ENCODE measurements at regions not wholly inside any gene's neighbourhood (a gene's known extent, or its start where the extent isn't known, plus 50 kb on each side); places are given as distances from the start of the nearest gene placed in this dataset.

GRCh38 chr13:23984546-23984945, 87.2 kb upstream of the C1QTNF9B start:
- Histone ChIP-seq H2AFZ (ENCODE audit: low read depth, low read length) (no peak overlapping the region), H3K4me1 (ENCODE audit: low read length) (no peaks in the 10 kb centered on the region), H3K4me2 (ENCODE audit: low read length) (no peak overlapping the region), H4K20me1 (ENCODE audit: insufficient read depth, low read length) (no peaks in the 10 kb centered on the region), H3K9ac (ENCODE audit: low read length) (no peak overlapping the region), H3K27ac (ENCODE audit: low read length) (no peak overlapping the region), H3K79me2 (ENCODE audit: low read length) (no peaks in the 10 kb centered on the region), H3K4me3 (ENCODE audit: low read length) (no peak overlapping the region), H3K9me3 (ENCODE audit: insufficient read depth, low read length) (no peaks in the 10 kb centered on the region), H3K36me3 (replicated peaks; ENCODE audit: low read depth, low read length) (no peaks in the 10 kb centered on the region), H3K27me3 (ENCODE audit: low read depth, low read length) (peaks cover 4% of the 10 kb centered on the region; the same call in 1 of the 2 replicates)
- TF ChIP-seq, protein P1, sequence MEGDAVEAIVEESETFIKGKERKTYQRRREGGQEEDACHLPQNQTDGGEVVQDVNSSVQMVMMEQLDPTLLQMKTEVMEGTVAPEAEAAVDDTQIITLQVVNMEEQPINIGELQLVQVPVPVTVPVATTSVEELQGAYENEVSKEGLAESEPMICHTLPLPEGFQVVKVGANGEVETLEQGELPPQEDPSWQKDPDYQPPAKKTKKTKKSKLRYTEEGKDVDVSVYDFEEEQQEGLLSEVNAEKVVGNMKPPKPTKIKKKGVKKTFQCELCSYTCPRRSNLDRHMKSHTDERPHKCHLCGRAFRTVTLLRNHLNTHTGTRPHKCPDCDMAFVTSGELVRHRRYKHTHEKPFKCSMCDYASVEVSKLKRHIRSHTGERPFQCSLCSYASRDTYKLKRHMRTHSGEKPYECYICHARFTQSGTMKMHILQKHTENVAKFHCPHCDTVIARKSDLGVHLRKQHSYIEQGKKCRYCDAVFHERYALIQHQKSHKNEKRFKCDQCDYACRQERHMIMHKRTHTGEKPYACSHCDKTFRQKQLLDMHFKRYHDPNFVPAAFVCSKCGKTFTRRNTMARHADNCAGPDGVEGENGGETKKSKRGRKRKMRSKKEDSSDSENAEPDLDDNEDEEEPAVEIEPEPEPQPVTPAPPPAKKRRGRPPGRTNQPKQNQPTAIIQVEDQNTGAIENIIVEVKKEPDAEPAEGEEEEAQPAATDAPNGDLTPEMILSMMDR (IDR thresholded peaks at IDR 0.05; ENCODE audit: low read depth, low read length), result no peak
- TF ChIP-seq EZH2phosphoT487 (IDR thresholded peaks at IDR 0.05; ENCODE audit: low read depth), result no peak

GRCh38 chr13:23985060-23985459, 87.8 kb upstream of the C1QTNF9B start:
- Histone ChIP-seq H3K9ac (ENCODE audit: low read length) (no peak overlapping the region), H3K27ac (ENCODE audit: low read length) (no peak overlapping the region), H3K4me3 (ENCODE audit: low read length) (no peak overlapping the region), H3K4me1 (ENCODE audit: low read length) (no peaks in the 10 kb centered on the region), H3K27me3 (ENCODE audit: low read depth, low read length) (peaks cover 4% of the 10 kb centered on the region; the same call in 1 of the 2 replicates), H4K20me1 (ENCODE audit: insufficient read depth, low read length) (no peaks in the 10 kb centered on the region), H3K79me2 (ENCODE audit: low read length) (no peaks in the 10 kb centered on the region), H2AFZ (ENCODE audit: low read depth, low read length) (no peak overlapping the region), H3K4me2 (ENCODE audit: low read length) (no peak overlapping the region), H3K9me3 (ENCODE audit: insufficient read depth, low read length) (no peaks in the 10 kb centered on the region), H3K36me3 (replicated peaks; ENCODE audit: low read depth, low read length) (no peaks in the 10 kb centered on the region)
- TF ChIP-seq, protein P1 (IDR thresholded peaks at IDR 0.05; ENCODE audit: low read depth, low read length), result no peak
- no peak for TF ChIP-seq EZH2phosphoT487 (IDR thresholded peaks at IDR 0.05; ENCODE audit: low read depth)

DNA sequence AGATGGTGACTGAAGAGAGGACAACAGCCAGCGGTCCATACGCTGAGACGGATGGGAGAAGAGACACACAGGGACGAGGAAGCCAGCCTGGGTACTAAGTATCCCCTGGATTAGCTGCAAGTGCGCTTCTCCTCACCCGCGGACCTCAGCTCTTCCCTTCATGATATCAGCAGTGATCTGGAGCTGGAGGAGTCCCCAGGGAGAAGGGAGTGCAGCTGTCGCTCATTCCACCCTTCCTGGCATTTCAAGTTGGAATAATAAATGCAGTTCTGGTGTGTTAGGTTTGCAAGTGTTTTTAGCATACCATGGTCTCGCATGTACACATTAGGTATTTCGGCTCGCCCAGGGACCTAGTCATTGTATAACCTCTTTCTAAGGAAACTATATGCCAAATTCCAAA, 88.5 kb upstream of the C1QTNF9B start:
- no peak overlapping the region for H3K27ac ChIP-seq (ENCODE audit: low read length)
- no peak overlapping the region for H2AFZ ChIP-seq (ENCODE audit: low read depth, low read length)
- H3K79me2 ChIP-seq (ENCODE audit: low read length), result no peaks in the 10 kb centered on the region
- peaks cover 4% of the 10 kb centered on the region; the same call in 1 of the 2 replicates for H3K27me3 ChIP-seq (ENCODE audit: low read depth, low read length)
- no peak overlapping the region for H3K4me3 ChIP-seq (ENCODE audit: low read length)
- H3K9me3 ChIP-seq (ENCODE audit: insufficient read depth, low read length), result no peaks in the 10 kb centered on the region
- no peaks in the 10 kb centered on the region for H3K36me3 ChIP-seq (replicated peaks; ENCODE audit: low read depth, low read length)
- H4K20me1 ChIP-seq (ENCODE audit: insufficient read depth, low read length), result no peaks in the 10 kb centered on the region
- H3K9ac ChIP-seq (ENCODE audit: low read length), result no peak overlapping the region
- H3K4me2 ChIP-seq (ENCODE audit: low read length), result no peak overlapping the region
- no peaks in the 10 kb centered on the region for H3K4me1 ChIP-seq (ENCODE audit: low read length)
- no peak for TF ChIP-seq EZH2phosphoT487 (IDR thresholded peaks at IDR 0.05; ENCODE audit: low read depth)
- TF ChIP-seq, protein P1 (IDR thresholded peaks at IDR 0.05; ENCODE audit: low read depth, low read length), result no peak

DNA sequence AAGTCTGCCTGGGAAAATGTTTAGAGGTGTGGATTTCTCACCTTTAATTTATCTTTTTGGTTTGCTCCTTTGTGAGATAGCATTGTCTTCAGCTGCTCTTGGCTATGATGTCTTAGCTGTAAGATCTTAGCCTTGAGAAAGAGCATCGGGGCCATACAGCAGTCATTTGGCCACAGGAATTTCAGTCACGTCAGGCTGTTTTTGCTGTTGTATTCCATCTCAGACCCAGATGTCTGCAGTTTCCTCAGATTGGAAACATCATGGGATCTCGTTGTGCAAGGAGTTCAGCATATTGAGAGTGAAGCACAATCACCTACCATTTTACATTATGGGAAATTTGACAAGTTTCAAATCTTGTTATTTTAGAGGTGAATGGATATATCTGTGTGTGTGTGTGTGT, 89.3 kb upstream of the C1QTNF9B start:
- Histone ChIP-seq H3K9me3 (ENCODE audit: insufficient read depth, low read length) (no peaks in the 10 kb centered on the region), H3K4me3 (ENCODE audit: low read length) (no peak overlapping the region), H3K27ac (ENCODE audit: low read length) (no peak overlapping the region), H3K27me3 (ENCODE audit: low read depth, low read length) (peaks cover under 1% of the 10 kb centered on the region; the same call in 1 of the 2 replicates), H4K20me1 (ENCODE audit: insufficient read depth, low read length) (no peaks in the 10 kb centered on the region), H3K36me3 (replicated peaks; ENCODE audit: low read depth, low read length) (no peaks in the 10 kb centered on the region), H3K79me2 (ENCODE audit: low read length) (no peaks in the 10 kb centered on the region), H3K4me2 (ENCODE audit: low read length) (no peak overlapping the region), H2AFZ (ENCODE audit: low read depth, low read length) (no peak overlapping the region), H3K9ac (ENCODE audit: low read length) (no peak overlapping the region), H3K4me1 (ENCODE audit: low read length) (no peaks in the 10 kb centered on the region)
- TF ChIP-seq, protein P1 (IDR thresholded peaks at IDR 0.05; ENCODE audit: low read depth, low read length), result no peak
- TF ChIP-seq EZH2phosphoT487 (IDR thresholded peaks at IDR 0.05; ENCODE audit: low read depth), result no peak

Data from OCI-LY3 (cell line).